ENCODE measurements at regions not wholly inside any gene's neighbourhood (a gene's known extent, or its start where the extent isn't known, plus 50 kb on each side); places are given as distances from the start of the nearest gene placed in this dataset.

DNA sequence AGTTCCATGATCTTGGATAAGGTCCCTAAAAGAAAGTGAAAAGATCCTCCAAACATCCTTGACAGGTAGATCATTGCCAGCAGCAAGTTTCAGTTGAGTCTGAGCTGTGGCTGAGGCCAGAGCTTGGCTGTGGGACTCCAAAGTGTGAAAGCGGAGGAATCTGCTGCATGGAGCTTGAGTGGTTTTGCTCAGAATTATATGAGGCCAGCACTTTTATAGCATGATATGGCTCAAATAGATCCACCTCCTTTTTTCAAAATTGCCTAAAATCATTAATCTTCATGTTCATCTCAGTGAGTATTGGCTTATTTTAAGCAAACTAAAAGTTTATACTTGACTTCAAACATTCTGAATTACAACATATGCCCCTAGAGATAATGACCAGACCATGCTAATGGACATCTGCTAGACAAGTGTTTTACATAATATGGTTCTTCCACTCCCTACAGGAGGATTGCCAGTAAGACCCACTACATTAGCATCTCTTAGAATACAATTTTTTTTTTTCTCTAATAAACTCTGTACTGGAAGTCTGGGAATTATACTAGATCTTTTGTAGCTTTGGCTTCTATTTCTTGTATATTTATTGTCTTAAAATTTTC lies 368.1 kb downstream of the ZPLD1 start:
- H3K9ac ChIP-seq (ENCODE audit: low read length in 2 of 2) = no peak overlapping the region
- H3K36me3 ChIP-seq (ENCODE audit: control insufficient read depth in 2 of 2, insufficient read depth in 2 of 2, low read length in 2 of 2) = no peaks in the 10 kb centered on the region
- H3K4me3 ChIP-seq (ENCODE audit: low read length in 2 of 2) = no peak overlapping the region
- H3K9me3 ChIP-seq (ENCODE audit: control insufficient read depth in 2 of 2, low read length in 2 of 2) = no peaks in the 10 kb centered on the region
- H3K27me3 ChIP-seq (ENCODE audit: control insufficient read depth in 1 of 2, insufficient read depth in 2 of 2, low read length in 2 of 2) = no peaks in the 10 kb centered on the region
- H3K27ac ChIP-seq (ENCODE audit: low read length) = no peak overlapping the region
- H3K4me1 ChIP-seq (ENCODE audit: control insufficient read depth, insufficient read depth, low read length) = no peaks in the 10 kb centered on the region

DNA sequence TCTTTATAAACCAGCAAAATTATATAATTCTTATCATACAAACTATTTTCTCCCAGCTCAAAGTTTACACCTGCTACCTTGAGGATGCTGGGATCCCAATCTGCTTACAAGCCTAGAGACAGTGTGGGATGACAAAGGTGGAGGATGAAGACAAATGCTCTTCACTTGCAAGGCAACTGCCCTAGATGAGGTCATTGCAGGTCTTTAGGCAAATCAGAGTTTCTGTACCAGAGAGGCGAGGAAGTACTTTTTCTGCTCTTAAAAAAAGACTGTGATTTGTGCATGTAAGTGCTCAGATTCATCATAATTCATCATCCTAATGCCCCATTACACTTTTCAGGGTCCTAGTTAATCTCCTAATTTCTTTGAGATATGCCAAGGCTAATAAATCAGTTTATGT lies 376.1 kb downstream of the ZPLD1 start:
- no peak overlapping the region for H3K9ac ChIP-seq (ENCODE audit: low read length in 2 of 2)
- H3K36me3 ChIP-seq (ENCODE audit: control insufficient read depth in 2 of 2, insufficient read depth in 2 of 2, low read length in 2 of 2) = no peaks in the 10 kb centered on the region
- no peak overlapping the region for H3K4me3 ChIP-seq (ENCODE audit: low read length in 2 of 2)
- H3K27me3 ChIP-seq (ENCODE audit: control insufficient read depth in 1 of 2, insufficient read depth in 2 of 2, low read length in 2 of 2) = no peaks in the 10 kb centered on the region
- no peak overlapping the region for H3K27ac ChIP-seq (ENCODE audit: low read length)
- H3K9me3 ChIP-seq (ENCODE audit: control insufficient read depth in 2 of 2, low read length in 2 of 2) = no peaks in the 10 kb centered on the region
- no peaks in the 10 kb centered on the region for H3K4me1 ChIP-seq (ENCODE audit: control insufficient read depth, insufficient read depth, low read length)

DNA sequence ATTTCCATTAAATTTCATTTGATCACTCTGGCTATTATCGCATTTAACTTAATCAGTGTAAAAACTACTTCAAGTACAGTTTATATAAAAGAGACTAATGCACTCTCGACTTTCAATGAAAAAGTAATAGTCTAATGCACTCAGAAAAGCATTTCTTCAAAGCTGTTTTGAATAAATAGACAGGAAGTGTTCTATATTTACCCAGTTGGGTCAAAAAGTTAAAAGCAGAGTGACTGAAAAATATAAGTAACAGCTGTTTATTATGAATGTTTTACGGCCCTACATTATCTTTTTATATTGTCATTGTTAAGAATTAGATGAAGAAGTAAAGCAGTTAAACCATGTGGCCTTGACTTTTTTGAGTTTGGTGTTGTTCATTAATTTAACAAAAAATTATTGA lies 391.8 kb downstream of the ZPLD1 start:
- Histone ChIP-seq H3K36me3 (ENCODE audit: control insufficient read depth in 2 of 2, insufficient read depth in 2 of 2, low read length in 2 of 2) (no peaks in the 10 kb centered on the region), H3K27ac (ENCODE audit: low read length) (no peak overlapping the region), H3K4me1 (ENCODE audit: control insufficient read depth, insufficient read depth, low read length) (no peaks in the 10 kb centered on the region), H3K9ac (ENCODE audit: low read length in 2 of 2) (no peak overlapping the region), H3K4me3 (ENCODE audit: low read length in 2 of 2) (no peak overlapping the region), H3K9me3 (ENCODE audit: control insufficient read depth in 2 of 2, low read length in 2 of 2) (no peaks in the 10 kb centered on the region), H3K27me3 (ENCODE audit: control insufficient read depth in 1 of 2, insufficient read depth in 2 of 2, low read length in 2 of 2) (no peaks in the 10 kb centered on the region)

DNA sequence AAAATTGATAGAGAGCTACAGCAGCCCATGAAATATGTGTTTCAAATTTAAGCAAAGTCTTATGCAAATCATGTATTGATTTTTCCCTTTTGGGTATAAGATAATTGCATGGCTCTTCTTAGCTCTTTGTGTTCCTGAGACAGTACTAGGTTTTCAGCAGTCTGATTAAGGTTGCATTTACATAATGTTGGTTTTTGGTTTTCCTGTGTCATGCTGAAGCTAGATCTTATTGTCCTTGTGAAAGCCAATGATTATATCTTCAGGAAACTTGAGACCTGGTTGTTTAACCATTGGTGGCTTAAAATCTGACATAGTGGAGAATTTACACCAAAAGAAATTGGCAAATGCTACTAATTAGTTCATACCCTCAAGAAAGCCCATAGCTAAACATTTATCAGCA lies 392.6 kb downstream of the ZPLD1 start:
- Histone ChIP-seq H3K36me3 (ENCODE audit: control insufficient read depth in 2 of 2, insufficient read depth in 2 of 2, low read length in 2 of 2) (no peaks in the 10 kb centered on the region), H3K27me3 (ENCODE audit: control insufficient read depth in 1 of 2, insufficient read depth in 2 of 2, low read length in 2 of 2) (no peaks in the 10 kb centered on the region), H3K4me3 (ENCODE audit: low read length in 2 of 2) (no peak overlapping the region), H3K9ac (ENCODE audit: low read length in 2 of 2) (no peak overlapping the region), H3K9me3 (ENCODE audit: control insufficient read depth in 2 of 2, low read length in 2 of 2) (no peaks in the 10 kb centered on the region), H3K4me1 (ENCODE audit: control insufficient read depth, insufficient read depth, low read length) (no peaks in the 10 kb centered on the region), H3K27ac (ENCODE audit: low read length) (no peak overlapping the region)

DNA sequence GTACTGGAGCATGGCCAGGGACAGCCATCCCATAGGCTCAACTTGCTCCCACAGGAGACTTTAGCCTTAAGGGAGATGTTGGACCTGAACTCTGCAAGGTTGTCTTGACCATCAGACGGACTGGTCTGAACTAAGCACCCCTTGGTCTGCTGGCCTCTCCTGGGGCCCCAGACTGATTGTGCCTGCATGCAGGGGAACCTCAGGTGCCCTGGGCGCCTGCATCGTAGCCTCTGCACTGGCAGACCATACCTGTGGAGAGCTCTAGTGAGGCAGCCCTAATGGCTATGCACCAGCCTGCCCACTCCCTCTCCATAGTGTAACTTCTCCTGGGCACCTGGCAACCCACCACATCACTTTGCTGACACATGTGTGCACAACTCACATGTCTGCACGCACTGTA lies 395.6 kb downstream of the ZPLD1 start:
- H3K9me3 ChIP-seq (ENCODE audit: control insufficient read depth in 2 of 2, low read length in 2 of 2) = no peaks in the 10 kb centered on the region
- H3K4me1 ChIP-seq (ENCODE audit: control insufficient read depth, insufficient read depth, low read length) = no peaks in the 10 kb centered on the region
- H3K4me3 ChIP-seq (ENCODE audit: low read length in 2 of 2) = no peak overlapping the region
- no peaks in the 10 kb centered on the region for H3K36me3 ChIP-seq (ENCODE audit: control insufficient read depth in 2 of 2, insufficient read depth in 2 of 2, low read length in 2 of 2)
- no peak overlapping the region for H3K9ac ChIP-seq (ENCODE audit: low read length in 2 of 2)
- H3K27me3 ChIP-seq (ENCODE audit: control insufficient read depth in 1 of 2, insufficient read depth in 2 of 2, low read length in 2 of 2) = no peaks in the 10 kb centered on the region
- H3K27ac ChIP-seq (ENCODE audit: low read length) = no peak overlapping the region

DNA sequence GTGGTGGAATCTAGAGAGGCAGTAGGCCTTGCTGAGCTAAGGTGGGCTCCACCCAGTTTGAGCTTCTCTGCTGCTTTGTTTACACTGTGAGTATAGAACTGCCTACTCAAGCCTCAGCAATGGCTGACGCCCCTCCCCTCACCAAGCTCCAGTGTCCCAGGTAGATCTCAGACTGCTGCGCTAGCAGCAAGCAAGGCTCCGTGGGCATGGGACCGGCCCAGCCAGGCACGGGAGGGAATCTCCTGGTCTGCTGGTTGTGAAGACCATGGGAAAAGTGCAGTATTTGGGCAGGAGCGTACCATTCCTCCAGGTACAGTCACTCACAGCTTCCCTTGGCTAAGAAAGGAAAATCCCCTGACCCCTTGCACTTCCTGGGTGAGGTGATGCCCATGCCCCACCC lies 407.1 kb downstream of the ZPLD1 start:
- H3K27ac ChIP-seq (ENCODE audit: low read length) = no peak overlapping the region
- H3K4me3 ChIP-seq (ENCODE audit: low read length in 2 of 2) = no peak overlapping the region
- no peaks in the 10 kb centered on the region for H3K27me3 ChIP-seq (ENCODE audit: control insufficient read depth in 1 of 2, insufficient read depth in 2 of 2, low read length in 2 of 2)
- no peak overlapping the region for H3K9ac ChIP-seq (ENCODE audit: low read length in 2 of 2)
- H3K36me3 ChIP-seq (ENCODE audit: control insufficient read depth in 2 of 2, insufficient read depth in 2 of 2, low read length in 2 of 2) = no peaks in the 10 kb centered on the region
- no peaks in the 10 kb centered on the region for H3K9me3 ChIP-seq (ENCODE audit: control insufficient read depth in 2 of 2, low read length in 2 of 2)
- H3K4me1 ChIP-seq (ENCODE audit: control insufficient read depth, insufficient read depth, low read length) = no peaks in the 10 kb centered on the region

DNA sequence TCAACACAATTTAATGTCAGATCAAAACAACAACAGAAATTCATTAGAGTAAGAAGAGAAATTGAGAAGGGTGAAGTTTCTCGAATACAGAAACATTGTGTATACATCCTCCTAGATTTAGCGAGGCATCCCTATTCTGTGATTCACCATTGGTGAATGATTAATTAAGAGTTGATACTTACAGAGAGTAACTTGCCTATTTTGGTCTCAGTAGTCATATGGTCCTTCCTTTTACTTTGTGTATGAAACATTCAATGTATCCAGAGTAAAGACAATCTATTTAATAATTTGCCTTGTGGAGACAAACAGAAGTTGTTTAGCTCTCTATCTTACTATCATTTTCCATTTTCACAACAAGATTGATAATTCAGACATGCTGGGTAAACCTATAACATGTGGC lies 432.0 kb downstream of the ZPLD1 start:
- H3K36me3 ChIP-seq (ENCODE audit: control insufficient read depth in 2 of 2, insufficient read depth in 2 of 2, low read length in 2 of 2) = no peaks in the 10 kb centered on the region
- no peak overlapping the region for H3K9ac ChIP-seq (ENCODE audit: low read length in 2 of 2)

DNA sequence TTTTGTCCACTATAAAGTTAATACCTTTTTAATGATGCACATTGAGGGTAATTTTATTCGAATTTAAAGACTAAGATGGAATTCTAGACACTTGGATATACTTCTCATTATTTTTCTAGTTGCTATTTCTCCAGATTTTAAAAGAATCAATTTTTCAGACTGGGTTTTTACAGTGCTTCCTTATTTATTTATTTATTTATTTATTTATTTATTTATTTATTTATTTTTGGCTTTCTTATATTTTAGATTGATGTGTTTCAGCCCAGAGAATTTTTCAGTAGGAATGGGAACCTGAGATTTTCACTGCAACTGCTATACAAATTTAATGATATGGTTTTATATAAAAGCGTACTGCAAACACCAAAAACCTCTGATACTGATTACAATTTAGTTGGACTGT lies 448.7 kb downstream of the ZPLD1 start:
- no peaks in the 10 kb centered on the region for H3K9me3 ChIP-seq (ENCODE audit: control insufficient read depth in 2 of 2, low read length in 2 of 2)
- H3K27ac ChIP-seq (ENCODE audit: low read length) = no peak overlapping the region
- H3K4me3 ChIP-seq (ENCODE audit: low read length in 2 of 2) = no peak overlapping the region
- no peaks in the 10 kb centered on the region for H3K27me3 ChIP-seq (ENCODE audit: control insufficient read depth in 1 of 2, insufficient read depth in 2 of 2, low read length in 2 of 2)
- H3K36me3 ChIP-seq (ENCODE audit: control insufficient read depth in 2 of 2, insufficient read depth in 2 of 2, low read length in 2 of 2) = no peaks in the 10 kb centered on the region
- H3K9ac ChIP-seq (ENCODE audit: low read length in 2 of 2) = no peak overlapping the region
- H3K4me1 ChIP-seq (ENCODE audit: control insufficient read depth, insufficient read depth, low read length) = no peaks in the 10 kb centered on the region

More for the DNA sequence above, 432.0 kb downstream of the ZPLD1 start:
- Histone ChIP-seq H3K4me3 (ENCODE audit: low read length in 2 of 2) (no peak overlapping the region), H3K27ac (ENCODE audit: low read length) (no peak overlapping the region), H3K4me1 (ENCODE audit: control insufficient read depth, insufficient read depth, low read length) (no peaks in the 10 kb centered on the region), H3K27me3 (ENCODE audit: control insufficient read depth in 1 of 2, insufficient read depth in 2 of 2, low read length in 2 of 2) (no peaks in the 10 kb centered on the region), H3K9me3 (ENCODE audit: control insufficient read depth in 2 of 2, low read length in 2 of 2) (no peaks in the 10 kb centered on the region)

DNA sequence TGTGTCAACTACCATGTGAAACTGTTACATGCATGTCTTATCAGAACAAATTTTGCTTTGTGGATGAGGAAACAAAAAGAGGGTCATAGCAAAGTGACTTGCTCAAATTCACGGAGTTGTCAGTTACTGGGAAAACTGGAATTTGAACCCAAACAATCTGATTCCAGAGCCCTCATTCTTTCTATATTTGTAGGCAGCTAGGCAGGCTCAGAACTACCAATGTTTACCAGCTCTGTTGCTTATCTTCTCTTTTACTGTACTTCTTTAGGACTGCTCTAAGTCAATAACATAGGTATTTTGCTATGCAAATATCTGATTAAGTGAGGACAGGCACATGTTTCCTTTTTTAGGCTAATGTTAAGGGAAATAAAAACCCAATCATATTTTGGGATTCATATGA lies 450.5 kb downstream of the ZPLD1 start:
- Histone ChIP-seq H3K4me3 (ENCODE audit: low read length in 2 of 2) (no peak overlapping the region), H3K9me3 (ENCODE audit: control insufficient read depth in 2 of 2, low read length in 2 of 2) (no peaks in the 10 kb centered on the region), H3K36me3 (ENCODE audit: control insufficient read depth in 2 of 2, insufficient read depth in 2 of 2, low read length in 2 of 2) (no peaks in the 10 kb centered on the region), H3K27me3 (ENCODE audit: control insufficient read depth in 1 of 2, insufficient read depth in 2 of 2, low read length in 2 of 2) (no peaks in the 10 kb centered on the region), H3K27ac (ENCODE audit: low read length) (no peak overlapping the region), H3K4me1 (ENCODE audit: control insufficient read depth, insufficient read depth, low read length) (no peaks in the 10 kb centered on the region), H3K9ac (ENCODE audit: low read length in 2 of 2) (no peak overlapping the region)

DNA sequence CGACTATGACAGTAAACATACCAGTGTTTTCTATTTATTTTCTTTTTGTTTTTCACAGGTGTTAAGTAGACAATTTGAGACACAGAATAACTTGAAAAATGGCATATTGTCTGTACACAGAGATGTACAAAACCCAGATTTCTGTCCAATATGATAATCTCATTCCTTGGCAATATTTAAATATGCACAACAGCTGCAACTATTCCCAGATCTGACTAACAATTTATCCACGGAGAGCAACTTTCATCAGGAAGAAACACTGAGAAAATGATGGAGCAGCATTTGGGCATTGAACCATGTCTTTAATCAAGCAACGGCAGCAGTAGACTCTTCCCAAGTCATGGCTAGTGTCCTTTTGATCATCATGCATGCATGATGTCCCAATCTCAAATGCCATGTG lies 452.6 kb downstream of the ZPLD1 start:
- H3K36me3 ChIP-seq (ENCODE audit: control insufficient read depth in 2 of 2, insufficient read depth in 2 of 2, low read length in 2 of 2) = no peaks in the 10 kb centered on the region
- H3K4me3 ChIP-seq (ENCODE audit: low read length in 2 of 2) = no peak overlapping the region
- no peaks in the 10 kb centered on the region for H3K4me1 ChIP-seq (ENCODE audit: control insufficient read depth, insufficient read depth, low read length)
- H3K9ac ChIP-seq (ENCODE audit: low read length in 2 of 2) = no peak overlapping the region
- H3K27me3 ChIP-seq (ENCODE audit: control insufficient read depth in 1 of 2, insufficient read depth in 2 of 2, low read length in 2 of 2) = no peaks in the 10 kb centered on the region
- H3K27ac ChIP-seq (ENCODE audit: low read length) = no peak overlapping the region
- no peaks in the 10 kb centered on the region for H3K9me3 ChIP-seq (ENCODE audit: control insufficient read depth in 2 of 2, low read length in 2 of 2)

DNA sequence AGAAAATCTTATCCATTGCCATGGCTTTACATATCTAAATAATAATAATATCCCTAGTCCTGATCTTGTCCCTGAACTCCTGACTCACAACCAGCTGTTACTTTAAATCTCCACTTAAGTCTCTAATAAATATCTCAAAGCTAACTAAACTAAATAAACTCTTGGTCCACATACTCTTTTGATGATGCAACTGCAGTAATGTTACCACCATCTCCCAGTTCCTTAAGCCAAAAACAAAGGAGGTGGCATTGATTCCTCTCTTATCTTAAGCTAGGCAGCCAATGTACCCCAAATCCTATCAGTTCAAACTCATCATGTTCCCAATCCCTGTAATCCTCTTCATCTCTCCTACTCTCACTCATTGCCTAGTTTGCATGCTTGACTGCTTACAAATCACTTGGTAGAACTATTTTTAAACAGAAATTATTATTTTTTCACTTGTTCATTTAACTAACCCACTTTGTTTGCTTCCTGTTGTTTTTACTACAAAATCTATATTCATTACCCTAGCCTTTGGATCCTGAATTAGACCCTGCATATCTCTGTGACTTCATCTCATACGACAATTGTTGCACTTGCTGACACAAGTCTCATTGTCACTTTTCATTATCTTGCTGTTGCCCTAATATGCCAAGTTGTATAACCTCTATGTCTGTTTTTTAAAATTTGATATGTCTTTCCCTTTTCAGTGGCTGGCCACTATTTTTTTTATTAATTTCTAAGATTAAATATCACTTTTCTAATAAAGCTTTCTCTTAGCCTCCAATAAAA lies 462.2 kb downstream of the ZPLD1 start:
- H3K4me1 ChIP-seq (ENCODE audit: control insufficient read depth, insufficient read depth, low read length) = no peaks in the 10 kb centered on the region
- no peak overlapping the region for H3K4me3 ChIP-seq (ENCODE audit: low read length in 2 of 2)
- no peak overlapping the region for H3K27ac ChIP-seq (ENCODE audit: low read length)
- H3K27me3 ChIP-seq (ENCODE audit: control insufficient read depth in 1 of 2, insufficient read depth in 2 of 2, low read length in 2 of 2) = no peaks in the 10 kb centered on the region
- H3K36me3 ChIP-seq (ENCODE audit: control insufficient read depth in 2 of 2, insufficient read depth in 2 of 2, low read length in 2 of 2) = no peaks in the 10 kb centered on the region
- H3K9me3 ChIP-seq (ENCODE audit: control insufficient read depth in 2 of 2, low read length in 2 of 2) = no peaks in the 10 kb centered on the region
- no peak overlapping the region for H3K9ac ChIP-seq (ENCODE audit: low read length in 2 of 2)
